GM18858 (cell line): ENCODE measurements at regions not wholly inside any gene's neighbourhood (a gene's known extent, or its start where the extent isn't known, plus 50 kb on each side); places are given as distances from the start of the nearest gene placed in this dataset.
"Not testable (repeated sequence)": the region's sequence is repeated elsewhere in the genome, so short reads cannot be mapped to it uniquely, and the experiment has no call there.

ENCODE experiments used
- ATAC-seq: cut with Tn5 transposase; IDR thresholded peaks from one replicate; pipeline ENCODE4 v1.9.1; 2021; ENCODE audit not compliant: unreplicated experiment

DNA sequence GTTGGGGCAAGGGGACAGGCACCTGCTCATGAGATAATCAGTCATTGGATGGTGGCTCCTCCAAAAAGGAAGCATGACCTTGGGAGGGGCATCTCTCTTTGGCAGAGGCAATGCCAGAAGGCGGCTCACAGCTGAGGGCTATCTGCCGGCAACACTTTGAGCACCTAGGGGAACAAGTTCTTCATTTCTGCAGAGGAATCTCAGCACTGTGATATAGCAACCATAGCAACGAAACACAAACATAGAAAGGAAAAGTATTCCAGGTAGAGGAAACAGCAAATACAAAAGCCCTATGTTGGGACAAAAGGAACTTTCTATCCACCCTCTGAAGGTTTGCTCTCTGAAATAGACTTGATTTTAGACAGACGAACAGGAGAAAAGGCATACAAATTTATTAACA lies 89.1 kb upstream of the NEDD4L start:
- ATAC-seq = no peak

DNA sequence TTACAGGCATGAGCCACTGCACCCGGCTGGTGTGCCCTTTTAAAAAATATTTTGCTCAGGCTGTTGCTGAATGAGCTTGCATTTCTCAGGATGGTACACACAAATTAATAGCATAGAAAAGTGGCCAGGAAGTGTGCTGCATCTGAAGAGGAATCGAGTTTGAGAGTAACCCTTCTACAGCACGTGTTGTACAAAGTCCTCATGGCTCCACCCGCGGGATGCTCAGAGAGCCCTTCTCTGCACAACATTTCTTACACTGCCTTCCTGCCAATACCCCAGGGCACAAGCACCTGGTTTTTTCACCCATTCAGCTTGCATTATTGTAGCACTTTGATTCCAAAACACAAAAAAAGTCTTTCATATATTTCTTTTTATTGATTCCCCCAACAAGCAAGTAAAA lies 90.1 kb upstream of the NEDD4L start:
- no peak for ATAC-seq

- no peak for ATAC-seq
Observed at GRCh38 chr18:57951999-57952774, 91.8 kb upstream of the NEDD4L start.

DNA sequence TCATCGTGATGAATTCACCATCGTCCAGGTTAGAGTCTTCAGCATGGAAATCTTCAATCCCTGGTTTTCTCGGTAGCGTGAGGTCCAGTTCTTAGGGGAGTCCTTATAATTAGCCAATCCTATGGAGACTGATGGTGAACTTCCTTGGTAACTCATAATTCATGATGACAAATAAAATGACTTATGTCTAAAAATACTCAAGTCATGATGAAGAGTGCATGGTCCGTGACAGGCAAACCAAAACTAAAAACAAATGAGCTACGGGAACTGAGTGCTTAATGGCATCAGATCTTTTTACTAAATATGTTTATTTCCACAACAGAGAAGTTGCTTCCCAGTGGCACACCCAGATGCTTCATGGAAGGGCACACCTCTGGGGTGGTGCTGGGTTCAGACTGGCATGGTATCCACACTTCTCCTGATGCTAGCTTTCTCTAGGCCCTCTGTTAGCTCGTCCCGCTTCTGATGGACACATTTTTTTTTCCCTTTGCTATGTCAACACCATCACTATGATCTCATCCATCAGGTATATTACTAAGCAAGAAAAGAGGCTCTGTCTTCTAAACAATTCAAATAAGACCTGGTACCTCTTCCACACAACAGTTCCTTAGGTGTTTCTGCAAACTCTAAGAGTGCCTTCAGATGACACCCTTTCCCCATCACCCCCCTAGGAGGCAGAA lies 92.8 kb upstream of the NEDD4L start:
- no peak for ATAC-seq

- no peak for ATAC-seq
Observed at GRCh38 chr18:57950542-57950941, 93.5 kb upstream of the NEDD4L start.

- ATAC-seq = not testable (repeated sequence)
Observed at GRCh38 chr18:57949335-57949734, 94.7 kb upstream of the NEDD4L start.

DNA sequence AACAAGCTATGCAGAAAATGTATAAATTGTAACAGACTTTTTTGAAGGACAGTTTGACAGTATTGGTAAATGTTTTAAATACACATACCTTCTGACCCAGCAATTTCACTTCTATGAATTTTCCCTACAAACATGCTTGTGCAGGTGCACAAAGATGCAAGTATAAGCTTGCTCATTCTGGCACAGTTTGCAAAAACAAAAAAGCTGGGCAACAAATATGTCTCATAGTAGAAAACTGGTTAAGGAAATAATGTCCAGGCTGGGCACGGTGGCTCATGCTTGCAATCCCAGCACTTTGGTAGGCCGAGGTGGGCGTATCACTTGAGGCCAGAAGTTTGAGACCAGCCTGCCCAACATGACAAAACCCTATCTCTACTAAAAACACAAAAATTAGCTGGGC lies 96.9 kb upstream of the NEDD4L start:
- ATAC-seq = no peak

DNA sequence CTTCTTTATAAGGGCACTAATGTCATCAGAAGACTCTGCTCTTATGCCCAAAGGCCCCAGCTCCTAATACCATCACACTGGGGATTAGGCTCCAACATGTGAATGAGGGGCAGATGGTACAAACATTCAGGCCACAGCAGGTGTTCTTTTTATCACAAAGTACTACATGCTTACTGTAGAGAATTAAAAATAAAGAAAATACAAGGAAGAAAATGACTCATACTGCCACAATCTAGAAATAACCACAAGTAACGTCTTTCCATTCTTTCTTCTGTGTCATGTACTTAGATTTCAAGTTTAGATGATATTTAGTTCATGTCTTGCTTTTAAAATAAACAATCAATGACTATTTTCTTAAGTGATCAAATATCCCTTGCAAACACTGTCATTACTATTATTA lies 100.3 kb upstream of the NEDD4L start:
- no peak for ATAC-seq

GRCh38 chr18:57942493-57942892 lies 101.5 kb upstream of the NEDD4L start:
- ATAC-seq = no peak

DNA sequence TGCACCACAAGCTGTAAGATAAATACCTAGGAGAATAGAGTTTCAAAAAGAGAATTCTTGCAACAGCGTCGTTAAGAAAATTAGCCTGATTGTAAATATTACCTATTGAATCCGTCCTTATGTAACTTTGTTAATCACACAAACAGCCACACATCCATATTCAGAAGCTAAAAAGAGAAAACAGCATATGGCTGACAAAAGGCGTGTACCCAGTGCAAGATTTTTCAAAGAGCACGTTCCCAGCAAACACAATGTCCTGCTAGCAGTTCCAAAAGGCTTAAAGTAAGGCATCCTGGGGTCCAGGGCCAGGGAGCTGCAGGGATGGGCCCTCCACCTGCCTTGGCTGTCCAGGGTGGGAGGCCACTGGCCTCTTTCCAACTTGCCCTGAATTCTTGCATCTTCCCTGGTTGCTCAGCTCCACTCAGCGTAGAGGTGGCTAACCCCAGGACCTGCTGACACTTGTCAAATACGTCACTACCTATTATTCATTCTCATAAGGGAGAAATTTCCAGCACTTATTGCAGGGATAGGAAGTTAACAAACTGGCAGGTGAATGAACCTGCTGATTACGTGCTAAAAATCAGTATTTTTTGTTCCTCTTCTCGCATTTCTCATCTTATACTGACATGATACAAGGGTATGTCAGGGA lies 102.1 kb upstream of the NEDD4L start:
- ATAC-seq = no peak

DNA sequence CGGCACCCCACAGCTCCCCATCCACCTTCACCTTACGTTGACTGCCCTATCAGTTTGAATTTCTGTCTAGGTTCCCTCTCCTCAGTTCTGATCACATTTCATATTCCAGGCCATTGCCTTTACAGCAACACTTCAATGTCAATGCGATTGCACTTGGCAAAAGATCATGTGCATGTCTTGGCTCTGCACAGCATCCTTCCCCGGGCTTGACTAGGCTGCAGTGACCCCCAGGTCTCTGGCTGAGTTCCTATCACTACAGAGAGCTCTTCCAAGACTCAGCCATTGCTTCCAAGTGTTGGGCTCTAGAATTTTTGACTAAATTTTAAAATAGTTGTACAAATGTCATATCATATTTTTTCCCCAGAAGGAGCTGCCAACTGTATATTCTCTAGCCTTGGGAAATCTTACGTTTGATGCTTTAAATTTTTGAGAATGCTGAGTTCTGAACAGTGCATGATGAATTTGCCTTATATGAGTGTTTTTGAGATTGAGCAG lies 103.8 kb upstream of the NEDD4L start:
- ATAC-seq = no peak

GRCh38 chr18:57934375-57934774 lies 109.7 kb upstream of the NEDD4L start:
- ATAC-seq = not testable (repeated sequence)

DNA sequence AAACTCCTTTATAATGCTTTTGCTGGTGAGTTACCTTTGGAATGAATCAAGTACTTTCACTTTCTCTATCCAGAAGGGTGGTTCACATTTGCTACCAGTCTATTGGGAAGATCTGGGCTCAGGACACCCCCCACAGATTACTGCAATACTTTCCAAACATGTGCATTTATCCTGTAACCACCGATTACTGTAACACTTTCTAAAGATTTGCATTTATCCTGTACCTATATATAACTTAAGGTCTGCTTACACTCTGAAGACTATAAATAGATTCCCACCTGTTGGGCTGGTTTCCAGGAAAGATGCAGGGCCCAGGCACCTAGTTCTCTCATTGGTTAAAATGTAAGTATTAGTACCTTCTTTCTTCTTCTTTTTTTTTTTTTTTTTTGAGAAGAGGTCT lies 113.0 kb upstream of the NEDD4L start:
- ATAC-seq = no peak

DNA sequence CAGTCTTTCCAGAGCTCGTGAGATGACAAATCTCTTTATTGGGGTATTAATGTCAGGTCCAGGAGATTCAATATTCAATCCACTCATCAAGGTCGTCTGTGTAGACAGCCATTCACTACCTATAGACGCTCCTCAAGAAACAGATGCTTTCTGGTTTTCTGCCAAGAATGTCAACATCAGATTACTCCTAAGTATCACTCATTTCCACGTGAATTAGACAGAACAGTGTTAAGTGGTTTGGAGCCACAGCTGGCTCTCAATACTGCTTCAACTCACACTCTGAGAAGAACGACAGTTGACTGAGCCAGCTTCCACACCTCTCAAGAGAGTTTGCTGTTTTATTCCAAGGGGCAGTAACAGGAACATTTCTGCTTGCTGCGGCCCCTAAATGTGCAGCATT lies 113.5 kb upstream of the NEDD4L start:
- no peak for ATAC-seq

DNA sequence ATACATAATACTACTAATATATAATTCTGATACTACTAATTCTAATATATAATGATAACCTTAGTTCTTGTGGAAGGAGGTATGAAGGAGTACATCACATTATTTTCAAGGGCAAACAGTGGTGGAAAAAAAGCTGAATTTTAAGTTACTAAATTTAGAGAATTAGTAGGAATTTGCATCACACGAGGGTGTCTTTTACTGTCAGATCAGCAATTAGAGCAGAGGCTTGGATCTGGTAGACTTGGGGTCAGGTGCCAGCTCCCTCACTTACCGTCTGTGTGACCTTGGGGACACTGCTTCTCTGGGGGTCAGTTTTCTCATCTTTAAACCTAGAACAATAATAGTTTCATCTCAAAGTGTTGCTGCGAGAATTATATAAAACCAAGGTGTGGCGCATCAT lies 114.1 kb upstream of the NEDD4L start:
- no peak for ATAC-seq

DNA sequence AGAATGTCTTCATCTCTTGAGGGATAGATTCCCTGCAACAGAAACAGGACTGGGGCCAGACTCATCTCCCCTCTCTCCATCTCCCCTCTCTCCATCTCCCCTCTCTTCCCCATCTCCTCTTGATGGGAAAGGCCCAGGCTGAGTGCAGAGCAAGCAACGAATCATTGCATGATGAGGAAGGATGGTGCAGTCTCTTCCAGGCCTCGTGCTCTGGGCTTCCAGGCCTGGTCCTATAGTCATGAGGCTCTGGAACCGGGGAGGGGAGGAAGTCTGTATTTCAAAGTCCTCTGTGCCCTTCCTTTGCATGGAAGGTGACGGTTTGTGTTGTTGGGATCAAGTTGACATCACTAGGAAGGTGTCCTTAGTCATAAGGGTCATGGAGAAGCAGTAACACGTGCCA lies 115.6 kb upstream of the NEDD4L start:
- ATAC-seq = no peak

DNA sequence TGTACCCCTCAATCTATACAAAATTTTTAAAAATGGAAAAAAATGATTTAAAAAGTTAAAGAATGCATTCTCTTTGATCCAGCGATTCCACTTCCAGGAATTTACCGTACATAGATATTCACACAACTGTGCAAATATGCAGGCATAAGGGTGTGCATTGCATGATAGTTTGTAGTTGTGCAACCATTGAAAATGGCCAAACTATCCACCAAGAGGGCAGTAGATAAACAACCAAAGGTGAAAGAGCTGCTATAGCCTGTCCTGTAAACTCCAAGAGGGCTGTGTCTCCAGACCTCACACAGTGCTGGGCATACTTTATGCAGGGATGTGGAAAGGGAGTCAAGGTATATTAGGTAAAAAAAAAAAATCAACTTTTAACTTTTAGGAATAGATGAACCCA lies 116.5 kb upstream of the NEDD4L start:
- no peak for ATAC-seq

GRCh38 chr18:57925706-57926105 lies 118.3 kb upstream of the NEDD4L start:
- ATAC-seq = no peak

DNA sequence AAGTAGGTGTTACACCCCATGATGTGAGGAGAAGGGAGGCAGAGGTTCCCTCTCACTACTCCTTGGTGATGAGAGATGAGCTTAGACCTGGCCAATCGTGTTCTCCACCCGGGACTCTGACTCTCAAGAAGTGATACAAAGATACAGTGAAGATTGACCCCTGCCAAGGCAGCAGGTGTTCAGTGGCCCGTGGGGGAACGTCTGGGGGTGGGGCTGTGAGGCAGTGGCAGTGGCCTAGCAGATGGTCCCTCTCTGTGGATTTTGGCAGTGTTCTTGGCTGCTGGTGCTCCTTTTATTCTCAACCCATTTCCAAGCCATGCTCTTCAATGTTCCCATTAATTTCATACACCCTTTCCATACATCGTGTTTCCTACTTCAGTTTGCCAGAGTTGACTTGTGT lies 120.4 kb upstream of the NEDD4L start:
- no peak for ATAC-seq

GRCh38 chr18:57922885-57923284 lies 119.8 kb upstream of the ATP8B1 start:
- no peak for ATAC-seq

GRCh38 chr18:57921708-57922107 lies 118.6 kb upstream of the ATP8B1 start:
- no peak for ATAC-seq

DNA sequence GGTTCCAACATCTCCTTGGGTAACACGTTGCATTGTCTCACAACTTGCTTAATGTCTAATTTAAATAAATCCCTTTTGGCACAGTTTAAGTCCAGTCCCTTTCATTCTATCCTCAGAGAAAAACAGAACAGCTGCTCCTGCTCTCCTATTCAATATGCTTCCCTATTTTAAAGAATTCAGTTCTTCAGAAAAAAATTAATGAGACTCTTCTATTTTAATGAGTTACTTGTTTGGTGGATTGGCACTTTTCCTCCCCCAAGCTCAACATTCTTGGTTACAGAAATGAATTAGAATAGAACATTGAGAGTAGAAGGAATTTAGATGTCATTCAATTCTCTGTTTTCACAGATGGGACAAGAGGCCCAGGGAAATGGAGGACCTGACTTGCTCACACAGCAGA lies 116.9 kb upstream of the ATP8B1 start:
- no peak for ATAC-seq
